ENCODE measurements at regions not wholly inside any gene's neighbourhood (a gene's known extent, or its start where the extent isn't known, plus 50 kb on each side); places are given as distances from the start of the nearest gene placed in this dataset.

DNA sequence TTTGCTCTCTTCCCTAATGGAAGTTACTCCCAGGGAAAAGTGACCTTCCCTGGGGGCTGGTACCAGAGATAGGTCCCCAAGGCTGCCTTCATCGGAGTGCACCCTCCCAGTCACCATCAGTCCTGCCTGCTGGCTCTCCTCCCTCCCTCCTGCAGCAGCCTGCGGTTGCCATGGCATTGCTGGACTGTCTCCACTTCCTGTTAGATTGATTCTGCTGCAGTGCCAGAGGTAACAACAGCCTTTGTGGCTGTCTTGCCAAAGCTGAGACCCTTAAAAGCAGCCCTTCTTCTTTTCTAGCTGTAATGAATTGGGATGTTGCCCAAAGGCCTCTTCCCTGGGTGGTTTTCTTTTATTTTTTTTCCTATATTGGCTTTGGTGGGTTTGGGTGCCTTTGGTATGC, 78.1 kb upstream of the PRLR start:
- TF ChIP-seq, protein P1, sequence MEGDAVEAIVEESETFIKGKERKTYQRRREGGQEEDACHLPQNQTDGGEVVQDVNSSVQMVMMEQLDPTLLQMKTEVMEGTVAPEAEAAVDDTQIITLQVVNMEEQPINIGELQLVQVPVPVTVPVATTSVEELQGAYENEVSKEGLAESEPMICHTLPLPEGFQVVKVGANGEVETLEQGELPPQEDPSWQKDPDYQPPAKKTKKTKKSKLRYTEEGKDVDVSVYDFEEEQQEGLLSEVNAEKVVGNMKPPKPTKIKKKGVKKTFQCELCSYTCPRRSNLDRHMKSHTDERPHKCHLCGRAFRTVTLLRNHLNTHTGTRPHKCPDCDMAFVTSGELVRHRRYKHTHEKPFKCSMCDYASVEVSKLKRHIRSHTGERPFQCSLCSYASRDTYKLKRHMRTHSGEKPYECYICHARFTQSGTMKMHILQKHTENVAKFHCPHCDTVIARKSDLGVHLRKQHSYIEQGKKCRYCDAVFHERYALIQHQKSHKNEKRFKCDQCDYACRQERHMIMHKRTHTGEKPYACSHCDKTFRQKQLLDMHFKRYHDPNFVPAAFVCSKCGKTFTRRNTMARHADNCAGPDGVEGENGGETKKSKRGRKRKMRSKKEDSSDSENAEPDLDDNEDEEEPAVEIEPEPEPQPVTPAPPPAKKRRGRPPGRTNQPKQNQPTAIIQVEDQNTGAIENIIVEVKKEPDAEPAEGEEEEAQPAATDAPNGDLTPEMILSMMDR (IDR thresholded peaks at IDR 0.05): no peak
- no peak for TF ChIP-seq POLR2A (IDR thresholded peaks at IDR 0.05)

Data from Peyer's patch (tissue), 4 donors.